Endothelial cell (in vitro differentiated cells): ENCODE measurements at regions not wholly inside any gene's neighbourhood (a gene's known extent, or its start where the extent isn't known, plus 50 kb on each side); places are given as distances from the start of the nearest gene placed in this dataset.

Experiments used
- DNase-seq: peaks from one replicate; pipeline ENCODE4 v3.0.0; 2021; ENCODE audit warnings: low spot score
- H3K27ac Mint-ChIP-seq: one replicate; pipeline ENCODE4 v1.8.0; 2021; ENCODE audit warnings: mixed read lengths, inconsistent platforms; ENCODE audit not compliant: unreplicated experiment
- H3K27me3 Mint-ChIP-seq: one replicate; pipeline ENCODE4 v1.8.0; 2021; ENCODE audit warnings: mild to moderate bottlenecking, moderate library complexity, mixed read lengths, inconsistent platforms; ENCODE audit not compliant: unreplicated experiment
- H3K36me3 Mint-ChIP-seq: one replicate; pipeline ENCODE4 v1.8.0; 2021; ENCODE audit warnings: mild to moderate bottlenecking, low read depth, mixed read lengths, inconsistent platforms; ENCODE audit not compliant: unreplicated experiment
- H3K4me1 Mint-ChIP-seq: one replicate; pipeline ENCODE4 v1.8.0; 2021; ENCODE audit warnings: mild to moderate bottlenecking, mixed read lengths, inconsistent platforms; ENCODE audit not compliant: unreplicated experiment
- H3K4me3 Mint-ChIP-seq: one replicate; pipeline ENCODE4 v1.8.0; 2021; ENCODE audit warnings: mild to moderate bottlenecking, mixed read lengths, inconsistent platforms; ENCODE audit not compliant: unreplicated experiment
- H3K9me3 Mint-ChIP-seq: one replicate; pipeline ENCODE4 v1.8.0; 2021; ENCODE audit warnings: mixed read lengths, inconsistent platforms; ENCODE audit not compliant: unreplicated experiment
- TF ChIP-seq, protein P1 (sequence below): fragments of 200-600 bp; sonication (generic); IDR thresholded peaks from one replicate; pipeline ENCODE4 v1.5.0; 2021; ENCODE audit warnings: antibody characterized with exemption; ENCODE audit not compliant: unreplicated experiment

DNA sequence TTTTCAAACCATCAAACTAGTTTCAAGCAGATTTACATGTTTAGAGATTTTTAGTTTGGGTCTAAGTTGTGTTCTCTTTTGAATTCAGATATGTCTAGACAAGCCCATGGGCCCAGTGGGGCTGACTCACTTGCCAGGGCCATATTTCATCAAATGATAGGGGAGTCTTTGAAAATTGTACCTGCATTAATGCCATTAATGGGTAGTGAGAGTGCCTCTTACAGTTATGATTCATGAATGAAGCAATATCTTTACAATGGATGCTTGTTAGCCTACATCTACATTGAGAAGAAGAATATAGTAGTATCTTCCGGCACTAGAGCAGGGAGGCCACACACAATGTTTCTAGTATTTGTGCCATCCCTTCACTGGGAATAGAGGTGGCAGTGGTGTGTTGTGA is 174.2 kb upstream of the E2F7 start:
- no peak for DNase-seq
- Mint-ChIP-seq H3K4me3 (no peak overlapping the region), H3K27ac (peak overlapping the region; percentile 62), H3K4me1 (peaks cover 34% of the 10 kb centered on the region), H3K9me3 (no peaks in the 10 kb centered on the region), H3K36me3 (no peaks in the 10 kb centered on the region), H3K27me3 (peaks cover 3% of the 10 kb centered on the region)
- TF ChIP-seq, protein P1, sequence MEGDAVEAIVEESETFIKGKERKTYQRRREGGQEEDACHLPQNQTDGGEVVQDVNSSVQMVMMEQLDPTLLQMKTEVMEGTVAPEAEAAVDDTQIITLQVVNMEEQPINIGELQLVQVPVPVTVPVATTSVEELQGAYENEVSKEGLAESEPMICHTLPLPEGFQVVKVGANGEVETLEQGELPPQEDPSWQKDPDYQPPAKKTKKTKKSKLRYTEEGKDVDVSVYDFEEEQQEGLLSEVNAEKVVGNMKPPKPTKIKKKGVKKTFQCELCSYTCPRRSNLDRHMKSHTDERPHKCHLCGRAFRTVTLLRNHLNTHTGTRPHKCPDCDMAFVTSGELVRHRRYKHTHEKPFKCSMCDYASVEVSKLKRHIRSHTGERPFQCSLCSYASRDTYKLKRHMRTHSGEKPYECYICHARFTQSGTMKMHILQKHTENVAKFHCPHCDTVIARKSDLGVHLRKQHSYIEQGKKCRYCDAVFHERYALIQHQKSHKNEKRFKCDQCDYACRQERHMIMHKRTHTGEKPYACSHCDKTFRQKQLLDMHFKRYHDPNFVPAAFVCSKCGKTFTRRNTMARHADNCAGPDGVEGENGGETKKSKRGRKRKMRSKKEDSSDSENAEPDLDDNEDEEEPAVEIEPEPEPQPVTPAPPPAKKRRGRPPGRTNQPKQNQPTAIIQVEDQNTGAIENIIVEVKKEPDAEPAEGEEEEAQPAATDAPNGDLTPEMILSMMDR: no peak

DNA sequence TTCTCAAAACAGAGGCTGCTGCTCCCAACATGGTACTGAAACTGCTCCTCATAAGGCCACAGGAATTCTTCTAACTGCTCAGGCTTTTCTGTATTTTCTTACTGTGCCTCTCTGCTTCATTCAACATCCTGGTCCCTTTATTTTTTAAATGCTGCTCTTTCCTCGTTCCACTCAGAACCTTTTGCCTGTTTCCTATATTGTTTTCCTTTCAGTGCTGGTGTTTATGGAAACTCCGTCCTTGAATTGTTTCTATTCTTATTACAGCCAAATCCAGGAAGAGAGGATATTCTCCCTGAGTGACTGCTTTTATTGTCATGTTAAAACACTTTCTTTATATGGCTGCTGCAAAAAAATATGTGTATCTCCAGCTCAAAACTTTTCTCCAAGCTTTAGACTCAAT is 173.0 kb upstream of the E2F7 start:
- DNase-seq: no peak
- Mint-ChIP-seq H3K27ac (peak overlapping the region; percentile 71), H3K4me1 (peaks cover 34% of the 10 kb centered on the region), H3K4me3 (peak overlapping the region; percentile 3), H3K36me3 (no peaks in the 10 kb centered on the region), H3K27me3 (peaks cover 3% of the 10 kb centered on the region), H3K9me3 (no peaks in the 10 kb centered on the region)
- TF ChIP-seq, protein P1: no peak

DNA sequence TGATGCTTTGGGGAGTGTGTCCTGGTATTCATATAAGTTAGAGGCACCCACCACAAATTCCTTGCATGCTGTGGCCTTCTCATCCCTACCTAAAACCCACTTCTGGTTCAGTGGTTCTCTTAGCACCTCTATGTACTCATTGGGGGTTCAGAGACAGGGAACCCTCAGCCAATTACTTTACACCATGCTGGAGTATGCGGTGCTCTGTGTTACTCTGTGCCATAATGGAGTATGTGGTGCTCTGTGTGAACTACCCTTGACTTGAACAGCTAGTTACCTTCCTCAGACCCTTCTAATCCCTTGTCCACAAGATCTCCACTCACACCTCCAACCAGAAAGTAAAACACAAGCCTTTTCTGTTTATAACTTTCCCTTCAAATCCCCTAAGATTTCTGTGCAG is 172.5 kb upstream of the E2F7 start:
- H3K36me3 Mint-ChIP-seq: no peaks in the 10 kb centered on the region
- H3K9me3 Mint-ChIP-seq: no peaks in the 10 kb centered on the region
- H3K4me3 Mint-ChIP-seq: peak overlapping the region; percentile 3
- H3K27ac Mint-ChIP-seq: peak overlapping the region; percentile 71
- peaks cover 34% of the 10 kb centered on the region for H3K4me1 Mint-ChIP-seq
- TF ChIP-seq, protein P1: no peak
- DNase-seq: no peak
- peaks cover 3% of the 10 kb centered on the region for H3K27me3 Mint-ChIP-seq

GRCh38 chr12:77236066-77236465 is 170.7 kb upstream of the E2F7 start:
- TF ChIP-seq, protein P1: no peak
- Mint-ChIP-seq H3K4me3 (no peak overlapping the region), H3K36me3 (no peaks in the 10 kb centered on the region), H3K9me3 (no peaks in the 10 kb centered on the region), H3K27me3 (peaks cover 4% of the 10 kb centered on the region), H3K27ac (no peak overlapping the region), H3K4me1 (peaks cover 26% of the 10 kb centered on the region)
- DNase-seq: no peak

- peaks cover 16% of the 10 kb centered on the region for H3K4me1 Mint-ChIP-seq
- H3K36me3 Mint-ChIP-seq: no peaks in the 10 kb centered on the region
- no peak overlapping the region for H3K4me3 Mint-ChIP-seq
- no peak overlapping the region for H3K27ac Mint-ChIP-seq
- H3K27me3 Mint-ChIP-seq: peaks cover 4% of the 10 kb centered on the region
- DNase-seq: no peak
- TF ChIP-seq, protein P1: no peak
- H3K9me3 Mint-ChIP-seq: no peaks in the 10 kb centered on the region
These were observed 166.7 kb upstream of the E2F7 start for GRCh38 chr12:77232045-77232444.
